SKM-1 treated with dmso at 0.1 percent for 144 hours (cell line): ENCODE measurements at regions not wholly inside any gene's neighbourhood (a gene's known extent, or its start where the extent isn't known, plus 50 kb on each side); places are given as distances from the start of the nearest gene placed in this dataset.
"Not testable (repeated sequence)": the region's sequence is repeated elsewhere in the genome, so short reads cannot be mapped to it uniquely, and the experiment has no call there.

ENCODE experiments used
- DNase-seq: peaks from one replicate; lab custom pipeline; 2025; ENCODE audit not compliant: unreplicated experiment; lab: John Stamatoyannopoulos, UW

- DNase-seq, result no peak
Observed at GRCh38 chr3:177382944-177383343, 185.7 kb upstream of the TBL1XR1 start.

GRCh38 chr3:177385186-177385585 lies 187.9 kb upstream of the TBL1XR1 start:
- DNase-seq, result no peak

DNA sequence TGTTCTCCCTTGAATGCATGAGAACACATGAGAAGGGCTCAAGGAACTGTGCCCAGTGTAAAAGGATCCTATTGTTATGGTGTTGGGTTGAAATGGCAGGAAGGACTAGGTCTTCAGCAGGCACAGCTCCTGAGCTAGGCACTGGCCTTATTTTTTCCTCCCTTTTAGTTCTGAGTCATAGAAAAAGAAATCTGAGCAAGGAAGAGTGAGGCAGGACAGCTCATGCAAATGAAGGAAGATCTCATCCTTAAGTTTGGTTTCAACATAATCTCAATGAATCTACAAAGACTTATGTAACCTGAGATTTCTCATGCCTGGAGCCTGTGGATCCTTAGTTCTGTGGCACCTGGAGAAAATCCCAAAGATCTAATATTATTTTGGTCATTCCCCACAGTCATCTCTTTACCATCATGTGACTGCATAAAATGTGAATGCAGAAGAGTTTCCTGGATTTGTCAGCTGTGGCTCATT lies 188.6 kb upstream of the TBL1XR1 start:
- no peak for DNase-seq

- no peak for DNase-seq
Observed at GRCh38 chr3:177388209-177388608, 190.9 kb upstream of the TBL1XR1 start.

- not testable (repeated sequence) for DNase-seq
Observed at GRCh38 chr3:177394231-177395024, 197.1 kb upstream of the TBL1XR1 start.

DNA sequence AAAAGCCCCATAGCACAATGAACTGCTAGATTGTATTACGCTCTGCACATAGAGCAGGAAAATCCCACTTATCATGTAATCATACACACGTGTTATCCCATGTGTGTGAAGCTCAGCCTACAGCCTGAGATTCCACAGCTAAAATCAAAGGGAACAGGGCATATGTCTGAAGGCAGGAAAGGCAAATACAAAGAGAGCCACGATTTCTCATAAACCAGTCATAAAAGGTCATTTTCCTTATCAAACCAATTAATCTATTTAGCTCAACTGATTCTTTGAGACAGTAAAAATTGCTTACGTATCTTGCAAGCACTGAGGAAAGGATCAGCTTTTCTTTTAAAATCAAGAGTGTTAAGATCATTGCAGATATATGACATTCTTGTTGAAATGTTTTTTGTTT lies 199.5 kb upstream of the TBL1XR1 start:
- no peak for DNase-seq

GRCh38 chr3:177401375-177401774 lies 204.1 kb upstream of the TBL1XR1 start:
- DNase-seq, result no peak

- DNase-seq, result no peak
Observed at GRCh38 chr3:177402533-177402932, 205.3 kb upstream of the TBL1XR1 start.

GRCh38 chr3:177405191-177405672 lies 207.9 kb upstream of the TBL1XR1 start:
- no peak for DNase-seq

GRCh38 chr3:177410730-177411129 lies 213.4 kb upstream of the TBL1XR1 start:
- no peak for DNase-seq

DNA sequence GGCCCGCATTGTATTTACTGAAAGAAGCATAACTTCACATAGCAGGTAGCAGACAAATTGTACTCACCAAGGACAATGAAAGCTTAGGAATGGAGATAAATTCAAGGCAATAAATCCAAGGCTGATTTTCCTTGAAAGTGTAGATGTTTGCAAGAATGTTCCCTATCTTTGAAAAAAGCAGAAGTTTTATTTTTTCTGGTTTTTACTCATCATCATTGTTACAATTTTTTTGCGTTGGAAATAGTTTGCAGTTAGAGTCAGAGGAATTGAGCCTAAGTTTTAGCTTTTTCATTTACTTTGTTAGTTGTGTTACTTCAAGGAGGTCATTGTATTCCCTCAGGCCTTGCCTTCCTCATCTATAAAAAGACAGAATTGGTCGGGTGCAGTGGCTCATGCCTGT lies 213.9 kb upstream of the TBL1XR1 start:
- DNase-seq, result no peak

- DNase-seq, result not testable (repeated sequence)
Observed at GRCh38 chr3:177412677-177413170, 215.4 kb upstream of the TBL1XR1 start.

GRCh38 chr3:177414093-177414492 lies 216.8 kb upstream of the TBL1XR1 start:
- DNase-seq, result no peak

DNA sequence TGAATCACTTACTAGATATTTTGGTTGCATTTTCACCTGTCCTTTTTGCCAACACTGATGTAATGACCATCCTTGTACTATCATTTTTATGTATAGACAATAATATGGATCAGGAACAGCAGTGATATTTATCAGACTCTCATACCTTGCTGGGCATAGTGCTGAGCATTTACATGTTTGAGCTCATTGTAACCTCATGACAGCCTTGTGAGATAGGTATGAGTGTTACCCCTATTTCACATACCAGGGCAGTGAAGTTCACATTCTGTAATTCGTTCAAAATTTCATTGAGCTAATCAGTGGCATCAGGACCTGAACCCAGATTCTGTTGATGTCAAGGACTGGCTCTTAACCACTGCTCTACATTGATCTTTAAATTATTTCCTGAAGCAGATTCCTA lies 221.5 kb upstream of the TBL1XR1 start:
- DNase-seq, result no peak

DNA sequence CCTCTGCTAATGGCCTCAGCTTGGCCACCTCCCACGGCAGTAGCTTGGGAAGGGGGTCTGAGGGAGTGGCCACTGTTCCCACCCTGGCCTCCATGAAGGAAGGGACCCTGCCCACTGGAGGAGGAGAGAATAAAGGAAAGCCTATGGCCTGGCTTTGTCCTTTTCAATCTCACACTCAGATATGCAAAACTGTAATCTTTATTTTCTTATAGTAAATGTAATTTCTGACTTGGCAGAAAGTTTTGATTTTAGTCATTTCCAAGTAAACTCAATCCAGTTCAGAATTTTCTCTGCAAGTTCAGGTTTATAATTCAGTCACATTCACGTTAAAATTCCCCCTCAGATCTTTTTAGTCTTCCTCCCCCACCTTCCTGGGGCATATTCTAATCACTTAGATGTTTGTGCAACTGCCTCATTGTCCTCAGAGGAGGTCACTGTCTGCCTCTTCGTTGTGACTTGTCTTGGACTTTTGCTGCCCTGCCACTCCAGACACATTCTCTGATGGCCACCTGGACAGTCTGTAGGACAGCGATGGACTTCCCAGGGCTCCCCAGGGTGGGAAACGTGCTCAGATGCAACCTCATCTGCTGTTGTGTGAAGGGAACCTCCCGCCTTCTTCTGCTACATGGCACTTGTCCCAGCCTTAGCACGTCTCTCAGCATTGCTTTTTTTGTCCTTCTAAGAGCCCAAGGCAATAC lies 222.8 kb upstream of the TBL1XR1 start:
- no peak for DNase-seq

DNA sequence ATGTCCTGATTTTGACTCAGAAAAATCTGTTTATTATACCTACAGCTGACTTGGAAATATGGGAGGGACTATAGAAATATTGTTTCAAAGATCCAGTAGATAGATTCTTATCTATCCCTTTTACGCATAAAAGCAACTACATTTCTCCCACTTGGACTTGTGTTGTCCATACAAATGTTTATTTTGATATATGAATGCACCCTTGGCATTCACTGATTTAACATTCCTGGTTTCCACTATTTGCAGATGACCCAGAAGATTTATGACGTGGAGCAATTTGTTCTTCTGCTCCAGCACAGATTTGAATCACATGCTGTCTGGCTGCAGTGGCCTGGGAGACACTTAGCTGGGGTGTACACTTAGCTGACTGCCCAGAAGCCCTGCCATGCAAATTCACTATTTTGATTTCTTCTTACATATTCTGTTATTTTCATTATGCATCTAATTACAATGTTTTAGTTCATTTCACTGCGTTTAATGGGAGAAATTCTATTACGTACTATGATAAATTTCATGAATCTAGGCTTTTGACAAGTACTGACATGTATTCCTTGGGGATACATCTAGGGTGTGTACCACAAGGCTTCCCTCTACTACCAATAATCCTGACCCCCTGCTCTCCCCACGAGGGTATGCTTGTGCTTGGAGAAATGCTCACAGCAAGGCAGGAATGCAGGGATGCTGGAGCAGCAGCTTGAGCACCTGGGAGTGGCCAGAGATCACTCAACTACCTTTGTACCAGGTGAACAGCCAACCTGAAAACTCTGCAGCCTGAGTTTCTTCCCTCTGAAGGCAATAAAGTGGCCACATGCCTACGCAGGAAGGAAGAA lies 223.6 kb upstream of the TBL1XR1 start:
- no peak for DNase-seq

DNA sequence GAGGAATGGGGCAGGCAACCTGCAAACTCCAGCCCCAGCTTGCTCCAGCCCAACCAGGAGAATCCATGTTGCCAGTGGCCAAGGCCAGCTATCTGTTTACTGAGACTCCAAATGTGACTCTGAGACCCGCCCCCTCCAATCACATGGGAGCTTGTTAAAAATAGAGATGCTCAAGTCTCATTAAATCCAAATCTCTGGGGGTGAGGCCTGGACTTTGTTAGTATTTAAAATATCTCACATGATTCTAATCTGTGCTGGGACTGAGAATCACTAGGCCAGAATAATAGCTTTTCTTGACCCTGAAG lies 224.2 kb upstream of the TBL1XR1 start:
- no peak for DNase-seq

- no peak for DNase-seq
Observed at GRCh38 chr3:177424521-177424920, 227.2 kb upstream of the TBL1XR1 start.

DNA sequence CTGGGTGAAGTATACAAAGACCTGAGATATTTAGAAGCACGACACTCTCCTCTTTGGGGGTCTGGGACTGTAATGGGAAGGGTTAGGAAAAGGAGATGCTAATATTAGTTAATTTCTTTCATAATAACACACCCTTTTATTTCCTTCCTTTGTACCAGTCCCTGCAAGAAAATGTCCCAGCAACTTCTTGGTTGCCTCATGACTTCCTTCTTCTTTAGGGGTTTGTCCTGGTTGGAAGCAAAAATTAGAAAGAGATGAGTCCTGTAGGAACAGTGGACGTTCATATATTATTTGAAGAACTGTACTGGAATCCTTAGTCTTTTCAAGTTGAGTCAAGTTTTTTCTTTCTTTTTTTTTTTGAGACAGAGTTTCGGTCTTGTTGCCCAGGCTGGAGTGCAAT lies 227.8 kb upstream of the TBL1XR1 start:
- no peak for DNase-seq

- no peak for DNase-seq
Observed at GRCh38 chr3:177426106-177426877, 229.0 kb upstream of the TBL1XR1 start.
